ENCODE measurements at regions not wholly inside any gene's neighbourhood (a gene's known extent, or its start where the extent isn't known, plus 50 kb on each side); places are given as distances from the start of the nearest gene placed in this dataset.
A peak's percentile ranks its signal among the peaks of the same experiment; 100 is the strongest.

GRCh38 chr1:181392613-181393220 is 90.6 kb upstream of the CACNA1E start:
- no peak overlapping the region for H3K4me3 Mint-ChIP-seq
- H3K36me3 Mint-ChIP-seq (ENCODE audit: insufficient read depth) = no peaks in the 10 kb centered on the region
- DNase-seq (ENCODE audit: low spot score in 2 of 2) (no peak), ATAC-seq (replicated peaks; ENCODE audit: extremely low read depth, poor library complexity, severe bottlenecking) (no peak)
- H3K27ac Mint-ChIP-seq (ENCODE audit: low read depth) = peak overlapping the region; percentile 1
- no peaks in the 10 kb centered on the region for H3K27me3 Mint-ChIP-seq
- no peaks in the 10 kb centered on the region for H3K9me3 Mint-ChIP-seq
- peaks cover 14% of the 10 kb centered on the region for H3K4me1 Mint-ChIP-seq

GRCh38 chr1:181394766-181395165 is 88.6 kb upstream of the CACNA1E start:
- DNase-seq (ENCODE audit: low spot score in 2 of 2) (no peak), ATAC-seq (replicated peaks; ENCODE audit: extremely low read depth, poor library complexity, severe bottlenecking) (no peak)
- Mint-ChIP-seq H3K4me3 (no peak overlapping the region), H3K27ac (ENCODE audit: low read depth) (no peak overlapping the region), H3K4me1 (peaks cover 19% of the 10 kb centered on the region), H3K27me3 (no peaks in the 10 kb centered on the region), H3K36me3 (ENCODE audit: insufficient read depth) (no peaks in the 10 kb centered on the region), H3K9me3 (no peaks in the 10 kb centered on the region)

- peak in 1 of 2 donors; percentile 23 for DNase-seq (ENCODE audit: low spot score in 2 of 2)
- H3K4me1 Mint-ChIP-seq = peaks cover 19% of the 10 kb centered on the region
Measured at GRCh38 chr1:181396171-181396670, 87.1 kb upstream of the CACNA1E start.

GRCh38 chr1:181396811-181397210 is 86.5 kb upstream of the CACNA1E start:
- Mint-ChIP-seq H3K36me3 (ENCODE audit: insufficient read depth) (no peaks in the 10 kb centered on the region), H3K27ac (ENCODE audit: low read depth) (no peak overlapping the region), H3K27me3 (no peaks in the 10 kb centered on the region), H3K4me3 (no peak overlapping the region), H3K4me1 (peaks cover 15% of the 10 kb centered on the region), H3K9me3 (no peaks in the 10 kb centered on the region)
- no peak for ATAC-seq (replicated peaks; ENCODE audit: extremely low read depth, poor library complexity, severe bottlenecking)
- DNase-seq (ENCODE audit: low spot score in 2 of 2) = no peak

More at GRCh38 chr1:181396171-181396670, 87.1 kb upstream of the CACNA1E start:
- Mint-ChIP-seq H3K27ac (ENCODE audit: low read depth) (no peak overlapping the region), H3K27me3 (no peaks in the 10 kb centered on the region), H3K36me3 (ENCODE audit: insufficient read depth) (no peaks in the 10 kb centered on the region), H3K4me3 (no peak overlapping the region), H3K9me3 (no peaks in the 10 kb centered on the region)
- peak; percentile 85 for ATAC-seq (replicated peaks; ENCODE audit: extremely low read depth, poor library complexity, severe bottlenecking)

GRCh38 chr1:181397845-181398244 is 85.5 kb upstream of the CACNA1E start:
- no peaks in the 10 kb centered on the region for H3K27me3 Mint-ChIP-seq
- peak overlapping the region; percentile 62 for H3K4me3 Mint-ChIP-seq
- no peaks in the 10 kb centered on the region for H3K9me3 Mint-ChIP-seq
- H3K36me3 Mint-ChIP-seq (ENCODE audit: insufficient read depth) = no peaks in the 10 kb centered on the region
- H3K4me1 Mint-ChIP-seq = peaks cover 9% of the 10 kb centered on the region
- DNase-seq (ENCODE audit: low spot score in 2 of 2) (no peak), ATAC-seq (replicated peaks; ENCODE audit: extremely low read depth, poor library complexity, severe bottlenecking) (no peak)
- H3K27ac Mint-ChIP-seq (ENCODE audit: low read depth) = peak overlapping the region; percentile 48

GRCh38 chr1:181398544-181398943 is 84.8 kb upstream of the CACNA1E start:
- Mint-ChIP-seq H3K27ac (ENCODE audit: low read depth) (no peak overlapping the region), H3K27me3 (no peaks in the 10 kb centered on the region), H3K4me3 (no peak overlapping the region), H3K36me3 (ENCODE audit: insufficient read depth) (no peaks in the 10 kb centered on the region), H3K9me3 (no peaks in the 10 kb centered on the region), H3K4me1 (peaks cover 8% of the 10 kb centered on the region)
- DNase-seq (ENCODE audit: low spot score in 2 of 2) = no peak
- ATAC-seq (replicated peaks; ENCODE audit: extremely low read depth, poor library complexity, severe bottlenecking) = no peak

- Mint-ChIP-seq H3K4me3 (no peak overlapping the region), H3K36me3 (ENCODE audit: insufficient read depth) (no peaks in the 10 kb centered on the region), H3K9me3 (no peaks in the 10 kb centered on the region), H3K27me3 (peaks cover 28% of the 10 kb centered on the region), H3K27ac (ENCODE audit: low read depth) (no peak overlapping the region), H3K4me1 (no peaks in the 10 kb centered on the region)
- ATAC-seq (replicated peaks; ENCODE audit: extremely low read depth, poor library complexity, severe bottlenecking) (no peak), DNase-seq (ENCODE audit: low spot score in 2 of 2) (no peak)
Measured at GRCh38 chr1:181405584-181405983, 77.7 kb upstream of the CACNA1E start.

- ATAC-seq (replicated peaks; ENCODE audit: extremely low read depth, poor library complexity, severe bottlenecking) = no peak
- DNase-seq (ENCODE audit: low spot score in 2 of 2) = no peak
Measured at GRCh38 chr1:181406989-181407388, 76.3 kb upstream of the CACNA1E start.

GRCh38 chr1:181409981-181410380 is 73.3 kb upstream of the CACNA1E start:
- H3K4me1 Mint-ChIP-seq = no peaks in the 10 kb centered on the region
- DNase-seq (ENCODE audit: low spot score in 2 of 2) = no peak
- no peak overlapping the region for H3K27ac Mint-ChIP-seq (ENCODE audit: low read depth)

More at GRCh38 chr1:181406989-181407388, 76.3 kb upstream of the CACNA1E start:
- Mint-ChIP-seq H3K9me3 (no peaks in the 10 kb centered on the region), H3K27ac (ENCODE audit: low read depth) (no peak overlapping the region), H3K4me1 (no peaks in the 10 kb centered on the region), H3K4me3 (no peak overlapping the region), H3K27me3 (peaks cover 28% of the 10 kb centered on the region), H3K36me3 (ENCODE audit: insufficient read depth) (no peaks in the 10 kb centered on the region)

GRCh38 chr1:181412746-181413145 is 70.6 kb upstream of the CACNA1E start:
- no peaks in the 10 kb centered on the region for H3K4me1 Mint-ChIP-seq
- H3K4me3 Mint-ChIP-seq = no peak overlapping the region
- no peaks in the 10 kb centered on the region for H3K9me3 Mint-ChIP-seq
- no peaks in the 10 kb centered on the region for H3K36me3 Mint-ChIP-seq (ENCODE audit: insufficient read depth)
- DNase-seq (ENCODE audit: low spot score in 2 of 2) (no peak), ATAC-seq (replicated peaks; ENCODE audit: extremely low read depth, poor library complexity, severe bottlenecking) (no peak)
- H3K27me3 Mint-ChIP-seq = peaks cover 23% of the 10 kb centered on the region
- no peak overlapping the region for H3K27ac Mint-ChIP-seq (ENCODE audit: low read depth)

More at GRCh38 chr1:181409981-181410380, 73.3 kb upstream of the CACNA1E start:
- H3K27me3 Mint-ChIP-seq = peaks cover 28% of the 10 kb centered on the region
- ATAC-seq (replicated peaks; ENCODE audit: extremely low read depth, poor library complexity, severe bottlenecking) = no peak
- H3K9me3 Mint-ChIP-seq = no peaks in the 10 kb centered on the region
- H3K4me3 Mint-ChIP-seq = no peak overlapping the region
- H3K36me3 Mint-ChIP-seq (ENCODE audit: insufficient read depth) = no peaks in the 10 kb centered on the region

GRCh38 chr1:181413195-181413815 is 70.0 kb upstream of the CACNA1E start:
- no peak overlapping the region for H3K4me3 Mint-ChIP-seq
- no peaks in the 10 kb centered on the region for H3K9me3 Mint-ChIP-seq
- ATAC-seq (replicated peaks; ENCODE audit: extremely low read depth, poor library complexity, severe bottlenecking) (no peak), DNase-seq (ENCODE audit: low spot score in 2 of 2) (no peak)
- no peaks in the 10 kb centered on the region for H3K4me1 Mint-ChIP-seq
- no peaks in the 10 kb centered on the region for H3K36me3 Mint-ChIP-seq (ENCODE audit: insufficient read depth)
- peaks cover 19% of the 10 kb centered on the region for H3K27me3 Mint-ChIP-seq
- no peak overlapping the region for H3K27ac Mint-ChIP-seq (ENCODE audit: low read depth)

GRCh38 chr1:181413836-181414235 is 69.5 kb upstream of the CACNA1E start:
- H3K4me3 Mint-ChIP-seq = no peak overlapping the region
- no peaks in the 10 kb centered on the region for H3K4me1 Mint-ChIP-seq
- no peaks in the 10 kb centered on the region for H3K9me3 Mint-ChIP-seq
- H3K27ac Mint-ChIP-seq (ENCODE audit: low read depth) = no peak overlapping the region
- H3K27me3 Mint-ChIP-seq = peaks cover 14% of the 10 kb centered on the region
- ATAC-seq (replicated peaks; ENCODE audit: extremely low read depth, poor library complexity, severe bottlenecking) = no peak
- no peaks in the 10 kb centered on the region for H3K36me3 Mint-ChIP-seq (ENCODE audit: insufficient read depth)
- DNase-seq (ENCODE audit: low spot score in 2 of 2) = no peak

- ATAC-seq (replicated peaks; ENCODE audit: extremely low read depth, poor library complexity, severe bottlenecking) (no peak), DNase-seq (ENCODE audit: low spot score in 2 of 2) (no peak)
- Mint-ChIP-seq H3K9me3 (no peaks in the 10 kb centered on the region), H3K36me3 (ENCODE audit: insufficient read depth) (no peaks in the 10 kb centered on the region), H3K4me1 (no peaks in the 10 kb centered on the region), H3K27me3 (no peaks in the 10 kb centered on the region), H3K27ac (ENCODE audit: low read depth) (no peak overlapping the region), H3K4me3 (no peak overlapping the region)
Measured at GRCh38 chr1:181416268-181416860, 67.0 kb upstream of the CACNA1E start.

Measured in central memory CD8-positive, alpha-beta T cell (primary cell).